GM21423 (cell line): ENCODE measurements at regions not wholly inside any gene's neighbourhood (a gene's known extent, or its start where the extent isn't known, plus 50 kb on each side); places are given as distances from the start of the nearest gene placed in this dataset.

ENCODE experiments used
- ATAC-seq: cut with Tn5 transposase; IDR thresholded peaks from one replicate; pipeline ENCODE4 v1.9.1; 2021; ENCODE audit warnings: mild to moderate bottlenecking, moderate library complexity; ENCODE audit not compliant: unreplicated experiment

GRCh38 chr11:11045156-11045930 lies 187.5 kb upstream of the ZBED5 start:
- no peak for ATAC-seq

GRCh38 chr11:11044137-11044855 lies 186.4 kb upstream of the ZBED5 start:
- ATAC-seq, result no peak

- ATAC-seq, result no peak
Observed at GRCh38 chr11:11043721-11044120, 185.9 kb upstream of the ZBED5 start.

GRCh38 chr11:11039208-11039965 lies 181.5 kb upstream of the ZBED5 start:
- ATAC-seq, result no peak

DNA sequence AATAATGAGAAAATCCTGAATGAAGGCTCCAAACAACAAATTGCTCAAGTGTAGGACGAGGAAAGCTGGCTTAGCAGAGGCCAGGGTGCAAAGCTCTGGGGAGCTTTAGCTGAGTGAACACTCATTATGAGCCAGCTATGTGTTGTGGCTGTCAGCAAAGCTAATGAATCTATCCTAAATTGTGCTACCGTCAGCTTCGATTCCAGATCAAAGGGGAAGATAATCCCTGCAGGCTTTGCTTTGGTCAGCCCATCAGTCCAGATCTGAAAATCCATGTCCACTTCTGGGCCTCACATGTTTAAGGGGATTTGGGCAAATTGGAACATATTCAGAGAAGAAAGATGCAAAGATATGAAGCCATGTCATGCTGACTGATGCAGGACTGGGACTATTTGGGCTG lies 180.9 kb upstream of the ZBED5 start:
- ATAC-seq, result no peak

- no peak for ATAC-seq
Observed at GRCh38 chr11:11038352-11038751, 180.5 kb upstream of the ZBED5 start.

- ATAC-seq, result no peak
Observed at GRCh38 chr11:11036848-11037732, 179.2 kb upstream of the ZBED5 start.

- ATAC-seq, result no peak
Observed at GRCh38 chr11:11036185-11036847, 178.5 kb upstream of the ZBED5 start.

DNA sequence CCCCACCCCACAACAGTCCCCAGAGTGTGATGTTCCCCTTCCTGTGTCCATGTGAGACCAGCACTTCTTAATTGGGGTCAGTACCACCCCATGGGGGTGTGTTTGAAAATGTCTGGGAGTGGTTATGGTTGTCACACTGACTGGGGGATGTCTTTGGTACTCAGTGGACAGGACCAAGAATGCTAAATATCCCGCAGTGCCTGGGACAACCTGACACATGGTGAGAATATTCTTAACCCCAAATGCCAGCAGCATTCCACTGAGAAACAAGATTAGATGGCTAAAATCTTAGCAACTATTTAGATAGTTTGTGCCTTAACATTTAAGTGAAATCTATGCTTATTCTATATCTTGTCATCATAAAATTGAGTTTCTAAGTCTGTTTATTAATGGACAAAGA lies 177.5 kb upstream of the ZBED5 start:
- ATAC-seq, result no peak

- no peak for ATAC-seq
Observed at GRCh38 chr11:11034476-11034875, 176.6 kb upstream of the ZBED5 start.

DNA sequence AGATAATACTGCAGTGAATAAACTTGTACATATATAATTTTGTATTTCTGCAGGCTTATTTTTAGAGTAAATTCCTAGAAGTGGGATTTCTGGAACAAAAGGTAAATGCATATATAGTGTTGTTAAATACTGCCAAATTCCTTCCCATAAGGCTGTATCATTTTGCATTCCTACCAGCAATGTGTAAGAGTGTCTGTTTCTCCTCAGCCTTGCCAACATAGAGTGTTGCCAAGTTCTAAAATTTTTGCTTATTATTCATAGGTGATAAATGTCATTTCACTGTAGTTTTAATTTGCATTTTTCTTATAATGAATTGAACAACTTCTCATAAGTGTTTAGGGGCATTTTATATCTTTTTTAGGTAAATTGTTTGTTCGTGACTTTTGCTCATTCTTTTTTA lies 174.2 kb upstream of the ZBED5 start:
- no peak for ATAC-seq

DNA sequence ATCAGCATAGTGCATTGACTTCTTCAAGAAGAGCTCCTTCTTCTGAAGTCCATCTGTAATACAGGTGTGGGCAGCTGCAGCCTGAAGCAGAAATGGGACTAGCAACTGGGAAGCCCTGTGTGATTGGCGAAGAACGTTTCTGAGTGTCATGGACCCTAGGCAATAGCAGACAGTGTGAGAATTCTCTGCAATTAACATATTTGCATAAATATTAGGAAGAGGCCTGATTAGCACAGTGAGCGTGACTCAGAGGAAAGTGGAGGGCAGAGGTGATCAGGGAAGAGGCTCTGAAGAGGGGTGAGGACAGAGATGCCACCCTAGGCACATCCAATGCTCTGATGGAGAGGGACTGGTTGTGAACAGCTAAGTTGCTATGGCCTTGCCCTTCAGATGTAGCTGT lies 171.2 kb upstream of the ZBED5 start:
- ATAC-seq, result no peak

GRCh38 chr11:11028017-11028692 lies 170.3 kb upstream of the ZBED5 start:
- ATAC-seq, result no peak

- ATAC-seq, result no peak
Observed at GRCh38 chr11:11027288-11027687, 169.4 kb upstream of the ZBED5 start.

- ATAC-seq, result no peak
Observed at GRCh38 chr11:11025087-11025486, 167.2 kb upstream of the ZBED5 start.

- ATAC-seq, result no peak
Observed at GRCh38 chr11:11022125-11022730, 164.4 kb upstream of the ZBED5 start.

GRCh38 chr11:11021563-11021962 lies 163.7 kb upstream of the ZBED5 start:
- no peak for ATAC-seq

GRCh38 chr11:11020747-11021149 lies 162.9 kb upstream of the ZBED5 start:
- no peak for ATAC-seq

DNA sequence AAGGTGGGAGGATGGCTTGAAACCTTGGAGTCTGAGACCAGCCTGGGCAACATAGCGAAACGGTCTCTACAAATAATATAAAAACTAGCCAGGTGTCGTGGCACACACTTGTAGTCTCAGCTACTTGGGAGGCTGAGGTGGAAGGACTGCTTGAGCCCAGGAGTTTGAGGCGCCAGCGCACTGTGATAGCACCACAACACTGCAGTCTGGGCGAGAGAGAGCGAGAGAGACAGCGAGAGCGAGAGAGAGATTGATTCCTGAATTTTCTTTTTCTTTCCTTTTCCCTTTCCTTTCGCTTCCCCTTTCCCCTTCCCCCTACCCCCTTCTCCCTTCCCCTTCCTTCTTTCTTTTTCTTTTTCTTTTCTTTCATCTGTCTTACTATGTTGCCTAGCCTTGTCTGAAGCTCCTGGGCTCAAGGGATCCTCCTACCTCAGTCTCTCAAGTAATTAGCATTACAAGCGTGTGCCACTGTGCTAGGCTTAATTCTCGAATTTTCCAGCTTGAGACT lies 162.4 kb upstream of the ZBED5 start:
- ATAC-seq, result no peak
